IMR-90 (cell line): ENCODE measurements at regions not wholly inside any gene's neighbourhood (a gene's known extent, or its start where the extent isn't known, plus 50 kb on each side); places are given as distances from the start of the nearest gene placed in this dataset.

Source experiments
- CEBPB ChIP-seq: IDR thresholded peaks from 2 replicates; pipeline ENCODE4 v1.6.1; 2012; ENCODE audit warnings: low read depth, low read length, improper control_type of control experiment
- POLR2A ChIP-seq: IDR thresholded peaks from 2 replicates; pipeline ENCODE4 v1.6.1; 2012; ENCODE audit warnings: mild to moderate bottlenecking, low read depth, low read length
- RAD21 ChIP-seq: IDR thresholded peaks from 2 replicates; pipeline ENCODE4 v1.6.1; 2012; ENCODE audit warnings: low read length, improper control_type of control experiment
- SMC3 ChIP-seq: fragments of 150-350 bp; IDR thresholded peaks from 2 replicates; pipeline ENCODE4 v1.6.1; 2016; ENCODE audit warnings: low read depth, mild to moderate bottlenecking, antibody characterized with exemption, low read length, moderate library complexity
- TF ChIP-seq, protein P1 (sequence below): conservative IDR thresholded peaks from 2 replicates; pipeline ENCODE4 v1.5.1; 2012; ENCODE audit warnings: mild to moderate bottlenecking, low read depth, low read length, improper control_type of control experiment
- TF ChIP-seq, protein P2 (sequence below): fragments of 150-350 bp; IDR thresholded peaks from 2 replicates; pipeline ENCODE4 v1.6.1; 2017; ENCODE audit warnings: mild to moderate bottlenecking, antibody characterized with exemption, low read length, low read depth

DNA sequence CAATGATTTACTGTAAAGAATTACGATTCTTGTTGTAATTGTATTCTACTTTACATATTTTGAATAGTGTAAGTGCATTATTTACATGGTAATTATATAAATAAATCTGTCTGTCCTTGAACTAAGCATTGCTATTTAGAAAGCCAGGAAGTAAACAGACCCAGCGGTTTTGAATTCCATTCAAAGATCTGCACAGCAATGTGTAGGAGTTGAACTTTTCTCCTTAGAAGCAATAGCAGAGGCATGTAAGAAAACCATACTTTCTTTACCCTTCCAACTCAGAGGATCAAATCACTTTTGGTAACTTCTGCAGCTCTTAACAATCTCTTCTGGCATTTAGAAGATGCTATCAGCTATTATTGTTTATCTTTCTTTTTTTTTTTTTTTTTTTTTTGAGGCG lies 109.2 kb upstream of the VRK2 start:
- TF ChIP-seq POLR2A, result no peak
- TF ChIP-seq SMC3, result no peak
- TF ChIP-seq CEBPB, result no peak
- TF ChIP-seq, protein P1, sequence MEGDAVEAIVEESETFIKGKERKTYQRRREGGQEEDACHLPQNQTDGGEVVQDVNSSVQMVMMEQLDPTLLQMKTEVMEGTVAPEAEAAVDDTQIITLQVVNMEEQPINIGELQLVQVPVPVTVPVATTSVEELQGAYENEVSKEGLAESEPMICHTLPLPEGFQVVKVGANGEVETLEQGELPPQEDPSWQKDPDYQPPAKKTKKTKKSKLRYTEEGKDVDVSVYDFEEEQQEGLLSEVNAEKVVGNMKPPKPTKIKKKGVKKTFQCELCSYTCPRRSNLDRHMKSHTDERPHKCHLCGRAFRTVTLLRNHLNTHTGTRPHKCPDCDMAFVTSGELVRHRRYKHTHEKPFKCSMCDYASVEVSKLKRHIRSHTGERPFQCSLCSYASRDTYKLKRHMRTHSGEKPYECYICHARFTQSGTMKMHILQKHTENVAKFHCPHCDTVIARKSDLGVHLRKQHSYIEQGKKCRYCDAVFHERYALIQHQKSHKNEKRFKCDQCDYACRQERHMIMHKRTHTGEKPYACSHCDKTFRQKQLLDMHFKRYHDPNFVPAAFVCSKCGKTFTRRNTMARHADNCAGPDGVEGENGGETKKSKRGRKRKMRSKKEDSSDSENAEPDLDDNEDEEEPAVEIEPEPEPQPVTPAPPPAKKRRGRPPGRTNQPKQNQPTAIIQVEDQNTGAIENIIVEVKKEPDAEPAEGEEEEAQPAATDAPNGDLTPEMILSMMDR, result no peak
- TF ChIP-seq RAD21, result no peak
- TF ChIP-seq, protein P2, sequence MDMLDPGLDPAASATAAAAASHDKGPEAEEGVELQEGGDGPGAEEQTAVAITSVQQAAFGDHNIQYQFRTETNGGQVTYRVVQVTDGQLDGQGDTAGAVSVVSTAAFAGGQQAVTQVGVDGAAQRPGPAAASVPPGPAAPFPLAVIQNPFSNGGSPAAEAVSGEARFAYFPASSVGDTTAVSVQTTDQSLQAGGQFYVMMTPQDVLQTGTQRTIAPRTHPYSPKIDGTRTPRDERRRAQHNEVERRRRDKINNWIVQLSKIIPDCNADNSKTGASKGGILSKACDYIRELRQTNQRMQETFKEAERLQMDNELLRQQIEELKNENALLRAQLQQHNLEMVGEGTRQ, result no peak
